Stomach (tissue), 4 donors: ENCODE measurements at regions not wholly inside any gene's neighbourhood (a gene's known extent, or its start where the extent isn't known, plus 50 kb on each side); places are given as distances from the start of the nearest gene placed in this dataset.

Source experiments
- POLR2A ChIP-seq, 4 donors: fragments of 450-650 bp; IDR thresholded peaks; one replicate each; pipeline ENCODE4 v1.6.1; 2016; ENCODE audit warnings: antibody characterized with exemption in 4 of 4, control low read depth in 2 of 4, mild to moderate bottlenecking in 1 of 4, moderate library complexity in 1 of 4
- TF ChIP-seq, protein P1 (sequence below), 7 experiments: fragments of 450-650 bp in 4 of 7; fragments of 200-600 bp in 3 of 7; sonication (generic) in 3 of 7; IDR thresholded peaks; one replicate each; pipeline ENCODE4 v1.5.1; 2016 to 2019; ENCODE audit warnings: antibody characterized with exemption in 7 of 7, control low read depth in 2 of 7, mild to moderate bottlenecking in 1 of 7

DNA sequence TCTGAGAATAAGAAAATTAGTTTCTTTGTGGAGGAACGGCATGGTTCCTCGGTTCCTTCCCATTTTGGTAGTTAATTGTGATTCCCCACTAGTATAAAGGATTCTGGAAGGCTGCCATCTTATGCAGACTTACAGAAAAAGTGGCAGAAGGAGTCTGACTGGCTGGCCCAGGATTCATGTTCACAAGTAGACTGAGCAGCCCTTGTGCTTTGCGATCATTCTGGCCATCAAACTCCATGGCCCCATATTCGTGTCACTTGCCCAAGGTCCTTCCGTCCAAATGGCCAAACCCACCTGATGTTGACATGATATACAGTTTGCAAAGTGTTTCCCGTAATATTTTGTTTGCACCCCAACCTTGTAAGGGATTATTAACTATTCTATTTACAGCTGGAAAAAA lies 297.2 kb upstream of the AMIGO2 start:
- TF ChIP-seq, protein P1, sequence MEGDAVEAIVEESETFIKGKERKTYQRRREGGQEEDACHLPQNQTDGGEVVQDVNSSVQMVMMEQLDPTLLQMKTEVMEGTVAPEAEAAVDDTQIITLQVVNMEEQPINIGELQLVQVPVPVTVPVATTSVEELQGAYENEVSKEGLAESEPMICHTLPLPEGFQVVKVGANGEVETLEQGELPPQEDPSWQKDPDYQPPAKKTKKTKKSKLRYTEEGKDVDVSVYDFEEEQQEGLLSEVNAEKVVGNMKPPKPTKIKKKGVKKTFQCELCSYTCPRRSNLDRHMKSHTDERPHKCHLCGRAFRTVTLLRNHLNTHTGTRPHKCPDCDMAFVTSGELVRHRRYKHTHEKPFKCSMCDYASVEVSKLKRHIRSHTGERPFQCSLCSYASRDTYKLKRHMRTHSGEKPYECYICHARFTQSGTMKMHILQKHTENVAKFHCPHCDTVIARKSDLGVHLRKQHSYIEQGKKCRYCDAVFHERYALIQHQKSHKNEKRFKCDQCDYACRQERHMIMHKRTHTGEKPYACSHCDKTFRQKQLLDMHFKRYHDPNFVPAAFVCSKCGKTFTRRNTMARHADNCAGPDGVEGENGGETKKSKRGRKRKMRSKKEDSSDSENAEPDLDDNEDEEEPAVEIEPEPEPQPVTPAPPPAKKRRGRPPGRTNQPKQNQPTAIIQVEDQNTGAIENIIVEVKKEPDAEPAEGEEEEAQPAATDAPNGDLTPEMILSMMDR (IDR thresholded peaks at IDR 0.05) = no peak
- no peak for TF ChIP-seq POLR2A (IDR thresholded peaks at IDR 0.05)
